HEK293T (cell line): ENCODE measurements at regions not wholly inside any gene's neighbourhood (a gene's known extent, or its start where the extent isn't known, plus 50 kb on each side); places are given as distances from the start of the nearest gene placed in this dataset.

Experiments used
- CTBP1 ChIP-seq: fragments of 450-650 bp; IDR thresholded peaks from 2 replicates; pipeline ENCODE4 v1.6.1; 2016; ENCODE audit warnings: borderline replicate concordance
- NFRKB ChIP-seq: fragments of 450-650 bp; IDR thresholded peaks from 2 replicates; pipeline ENCODE4 v1.6.1; 2016; ENCODE audit warnings: mild to moderate bottlenecking, moderate library complexity
- PKNOX1 ChIP-seq: fragments of 450-650 bp; IDR thresholded peaks from 2 replicates; pipeline ENCODE4 v1.6.1; 2016
- SP1 ChIP-seq: fragments of 450-650 bp; IDR thresholded peaks from 2 replicates; pipeline ENCODE4 v1.6.1; 2017

- TF ChIP-seq NFRKB (no peak), CTBP1 (no peak), SP1 (no peak), PKNOX1 (no peak)
Observed at GRCh38 chr6:106829451-106829850, 145.1 kb downstream of the CD24 start.
